ENCODE measurements at regions not wholly inside any gene's neighbourhood (a gene's known extent, or its start where the extent isn't known, plus 50 kb on each side); places are given as distances from the start of the nearest gene placed in this dataset.

GRCh38 chr6:155528982-155529453 is 73.4 kb upstream of the NOX3 start:
- Histone ChIP-seq H3K4me1 (ENCODE audit: control insufficient read depth in 5 of 5, insufficient read depth in 5 of 5, low read length in 5 of 5) (peaks cover 0 to 8% (median 2%) of the 10 kb centered on the region in 5 donors), H3K36me3 (ENCODE audit: control insufficient read depth in 4 of 4, insufficient read depth in 4 of 4, low read length in 4 of 4) (no peaks in the 10 kb centered on the region), H3K27ac (ENCODE audit: low read depth in 1 of 2, low read length in 1 of 2) (peak overlapping the region in 1 of 2 donors; percentile 33), H3K9me3 (ENCODE audit: control insufficient read depth in 4 of 4, insufficient read depth in 3 of 4, low read length in 3 of 4) (peaks cover 0 to 4% (median 0%) of the 10 kb centered on the region in 4 donors), H3K9ac (ENCODE audit: insufficient read depth in 1 of 2, low read length in 2 of 2) (no peak overlapping the region), H3K27me3 (ENCODE audit: control insufficient read depth in 3 of 3, insufficient read depth in 3 of 3, low read length in 2 of 3) (no peaks in the 10 kb centered on the region), H3K4me3 (no peak overlapping the region)
- no peak for TF ChIP-seq CTCF (IDR thresholded peaks at IDR 0.05; ENCODE audit: control extremely low read depth, extremely low read depth)
- 34 to 45% methylated on average over 2 of the region's 2 CpGs for WGBS, 2 donors
- DNase-seq (peak in 2 of 3 donors; percentile 50 to 74), ATAC-seq (ENCODE audit: insufficient read depth, low FRiP score) (peak; percentile 71)

GRCh38 chr6:155528335-155528734 is 72.7 kb upstream of the NOX3 start:
- H3K4me1 ChIP-seq (ENCODE audit: control insufficient read depth in 5 of 5, insufficient read depth in 5 of 5, low read length in 5 of 5) = peaks cover 0 to 8% (median 2%) of the 10 kb centered on the region in 5 donors
- no peak overlapping the region for H3K4me3 ChIP-seq
- 83 to 91% methylated on average over 1 of the region's 1 CpG for WGBS, 2 donors
- no peaks in the 10 kb centered on the region for H3K36me3 ChIP-seq (ENCODE audit: control insufficient read depth in 4 of 4, insufficient read depth in 4 of 4, low read length in 4 of 4)
- no peaks in the 10 kb centered on the region for H3K27me3 ChIP-seq (ENCODE audit: control insufficient read depth in 3 of 3, insufficient read depth in 3 of 3, low read length in 2 of 3)
- no peaks in the 10 kb centered on the region for H3K9me3 ChIP-seq (ENCODE audit: control insufficient read depth in 4 of 4, insufficient read depth in 3 of 4, low read length in 3 of 4)
- H3K27ac ChIP-seq (ENCODE audit: low read depth in 1 of 2, low read length in 1 of 2) = no peak overlapping the region
- DNase-seq (no peak), ATAC-seq (ENCODE audit: insufficient read depth, low FRiP score) (no peak)
- no peak overlapping the region for H3K9ac ChIP-seq (ENCODE audit: insufficient read depth in 1 of 2, low read length in 2 of 2)
- no peak for TF ChIP-seq CTCF (IDR thresholded peaks at IDR 0.05; ENCODE audit: control extremely low read depth, extremely low read depth)

- Histone ChIP-seq H3K4me1 (ENCODE audit: control insufficient read depth in 5 of 5, insufficient read depth in 5 of 5, low read length in 5 of 5) (peaks cover 0 to 8% (median 2%) of the 10 kb centered on the region in 5 donors), H3K27me3 (ENCODE audit: control insufficient read depth in 3 of 3, insufficient read depth in 3 of 3, low read length in 2 of 3) (no peaks in the 10 kb centered on the region), H3K4me3 (no peak overlapping the region), H3K36me3 (ENCODE audit: control insufficient read depth in 4 of 4, insufficient read depth in 4 of 4, low read length in 4 of 4) (no peaks in the 10 kb centered on the region), H3K9me3 (ENCODE audit: control insufficient read depth in 4 of 4, insufficient read depth in 3 of 4, low read length in 3 of 4) (no peaks in the 10 kb centered on the region), H3K9ac (ENCODE audit: insufficient read depth in 1 of 2, low read length in 2 of 2) (no peak overlapping the region), H3K27ac (ENCODE audit: low read depth in 1 of 2, low read length in 1 of 2) (no peak overlapping the region)
- no peak for ATAC-seq (ENCODE audit: insufficient read depth, low FRiP score)
- 75 to 85% methylated on average over 3 of the region's 3 CpGs for WGBS, 2 donors
- TF ChIP-seq CTCF (IDR thresholded peaks at IDR 0.05; ENCODE audit: control extremely low read depth, extremely low read depth) = no peak
- no peak for DNase-seq
Observed at GRCh38 chr6:155527443-155527842, 71.8 kb upstream of the NOX3 start.
